ENCODE measurements at regions not wholly inside any gene's neighbourhood (a gene's known extent, or its start where the extent isn't known, plus 50 kb on each side); places are given as distances from the start of the nearest gene placed in this dataset.

GRCh38 chr5:2530609-2531008, 220.9 kb downstream of the IRX2 start:
- no peak for DNase-seq (ENCODE audit: low read depth)

GRCh38 chr5:2529371-2530092, 221.9 kb downstream of the IRX2 start:
- DNase-seq (ENCODE audit: low read depth) = no peak

GRCh38 chr5:2525351-2525750, 226.1 kb downstream of the IRX2 start:
- DNase-seq (ENCODE audit: low read depth) = no peak

GRCh38 chr5:2524620-2525019, 226.9 kb downstream of the IRX2 start:
- DNase-seq (ENCODE audit: low read depth) = no peak

- no peak for DNase-seq (ENCODE audit: low read depth)
These were observed 228.3 kb downstream of the IRX2 start for GRCh38 chr5:2523180-2523579.

GRCh38 chr5:2522372-2522771, 229.1 kb downstream of the IRX2 start:
- DNase-seq (ENCODE audit: low read depth) = no peak

- DNase-seq (ENCODE audit: low read depth) = no peak
These were observed 232.3 kb downstream of the IRX2 start for GRCh38 chr5:2519153-2519552.

- no peak for DNase-seq (ENCODE audit: low read depth)
These were observed 234.0 kb downstream of the IRX2 start for GRCh38 chr5:2517451-2517850.

GRCh38 chr5:2515180-2515764, 236.2 kb downstream of the IRX2 start:
- DNase-seq (ENCODE audit: low read depth) = no peak

- no peak for DNase-seq (ENCODE audit: low read depth)
These were observed 237.0 kb downstream of the IRX2 start for GRCh38 chr5:2514484-2514883.

- no peak for DNase-seq (ENCODE audit: low read depth)
These were observed 239.8 kb downstream of the IRX2 start for GRCh38 chr5:2511706-2512105.

- DNase-seq (ENCODE audit: low read depth) = no peak
These were observed 240.4 kb downstream of the IRX2 start for GRCh38 chr5:2511126-2511525.

- no peak for DNase-seq (ENCODE audit: low read depth)
These were observed 241.9 kb downstream of the IRX2 start for GRCh38 chr5:2509527-2509926.

GRCh38 chr5:2508514-2508913, 243.0 kb downstream of the IRX2 start:
- DNase-seq (ENCODE audit: low read depth) = no peak

GRCh38 chr5:2507611-2508010, 243.9 kb downstream of the IRX2 start:
- DNase-seq (ENCODE audit: low read depth) = no peak

GRCh38 chr5:2506603-2507002, 244.9 kb downstream of the IRX2 start:
- DNase-seq (ENCODE audit: low read depth) = no peak

- DNase-seq (ENCODE audit: low read depth) = no peak
These were observed 246.3 kb downstream of the IRX2 start for GRCh38 chr5:2505217-2505616.

GRCh38 chr5:2502970-2503594, 248.4 kb downstream of the IRX2 start:
- DNase-seq (ENCODE audit: low read depth) = no peak

- DNase-seq (ENCODE audit: low read depth) = no peak
These were observed 251.6 kb downstream of the IRX2 start for GRCh38 chr5:2499917-2500316.

- no peak for DNase-seq (ENCODE audit: low read depth)
These were observed 254.6 kb downstream of the IRX2 start for GRCh38 chr5:2496891-2497290.

- no peak for DNase-seq (ENCODE audit: low read depth)
These were observed 255.4 kb downstream of the IRX2 start for GRCh38 chr5:2496126-2496525.

GRCh38 chr5:2493356-2493755, 258.1 kb downstream of the IRX2 start:
- no peak for DNase-seq (ENCODE audit: low read depth)

- DNase-seq (ENCODE audit: low read depth) = no peak
These were observed 259.0 kb downstream of the IRX2 start for GRCh38 chr5:2492476-2492875.

GRCh38 chr5:2491846-2492245, 259.6 kb downstream of the IRX2 start:
- DNase-seq (ENCODE audit: low read depth) = no peak

Measured in stimulated activated CD8-positive, alpha-beta memory T cell treated with anti-CD3 and anti-CD28 coated beads, Interleukin-15, amount 100 ng/mL, for 24 hours (primary cell).